ENCODE measurements at regions not wholly inside any gene's neighbourhood (a gene's known extent, or its start where the extent isn't known, plus 50 kb on each side); places are given as distances from the start of the nearest gene placed in this dataset.

DNA sequence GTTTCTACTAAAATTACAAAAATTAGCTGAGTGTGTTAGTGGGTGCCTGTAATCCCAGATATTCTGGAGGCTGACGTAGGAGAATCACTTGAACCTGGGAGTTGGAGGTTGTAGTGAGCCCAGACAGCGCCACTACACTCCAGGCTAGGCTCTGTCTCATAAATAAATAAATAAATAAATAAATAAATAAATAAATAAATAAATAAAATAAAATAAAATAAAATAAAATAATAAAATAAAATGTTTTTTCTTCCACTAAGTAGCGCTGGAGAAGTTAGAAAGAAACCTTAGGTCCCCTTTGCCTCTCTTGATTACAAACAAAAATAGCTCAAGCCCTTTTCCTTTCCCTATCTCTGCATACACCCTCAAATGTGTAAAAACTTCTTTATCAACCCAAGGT lies 525.9 kb downstream of the IPMK start:
- Histone ChIP-seq H3K36me3 (no peaks in the 10 kb centered on the region), H3K27ac (no peak overlapping the region), H3K27me3 (no peaks in the 10 kb centered on the region), H3K4me1 (no peaks in the 10 kb centered on the region), H3K9me3 (no peaks in the 10 kb centered on the region), H3K4me3 (no peak overlapping the region)
- no peak for DNase-seq
- TF ChIP-seq EP300 (IDR thresholded peaks at IDR 0.05) = no peak
- intact Hi-C loops (cut with DNase I) = no loop called here
- WGBS, 2 donors = 87% methylated on average over 3 of the region's 3 CpGs

DNA sequence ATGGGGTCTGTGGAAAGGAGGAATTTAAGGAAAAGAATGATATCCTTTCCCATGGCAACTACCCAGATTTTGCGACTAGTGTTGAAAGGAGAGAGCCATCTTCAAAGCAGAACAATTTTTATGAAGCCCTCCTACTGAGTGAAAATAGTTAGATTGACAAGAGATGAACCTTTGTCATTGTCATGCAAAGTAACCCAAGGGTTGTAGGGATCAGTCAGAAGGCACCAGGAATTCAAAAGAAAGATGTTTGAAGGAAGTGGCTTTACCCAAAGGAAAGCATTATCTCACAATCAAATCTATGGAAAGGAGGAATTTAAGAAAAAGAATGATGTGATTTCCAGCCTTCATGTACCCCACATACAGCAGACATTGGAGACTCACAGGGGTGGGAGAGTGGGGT lies 544.4 kb downstream of the IPMK start:
- TF ChIP-seq, protein P1, sequence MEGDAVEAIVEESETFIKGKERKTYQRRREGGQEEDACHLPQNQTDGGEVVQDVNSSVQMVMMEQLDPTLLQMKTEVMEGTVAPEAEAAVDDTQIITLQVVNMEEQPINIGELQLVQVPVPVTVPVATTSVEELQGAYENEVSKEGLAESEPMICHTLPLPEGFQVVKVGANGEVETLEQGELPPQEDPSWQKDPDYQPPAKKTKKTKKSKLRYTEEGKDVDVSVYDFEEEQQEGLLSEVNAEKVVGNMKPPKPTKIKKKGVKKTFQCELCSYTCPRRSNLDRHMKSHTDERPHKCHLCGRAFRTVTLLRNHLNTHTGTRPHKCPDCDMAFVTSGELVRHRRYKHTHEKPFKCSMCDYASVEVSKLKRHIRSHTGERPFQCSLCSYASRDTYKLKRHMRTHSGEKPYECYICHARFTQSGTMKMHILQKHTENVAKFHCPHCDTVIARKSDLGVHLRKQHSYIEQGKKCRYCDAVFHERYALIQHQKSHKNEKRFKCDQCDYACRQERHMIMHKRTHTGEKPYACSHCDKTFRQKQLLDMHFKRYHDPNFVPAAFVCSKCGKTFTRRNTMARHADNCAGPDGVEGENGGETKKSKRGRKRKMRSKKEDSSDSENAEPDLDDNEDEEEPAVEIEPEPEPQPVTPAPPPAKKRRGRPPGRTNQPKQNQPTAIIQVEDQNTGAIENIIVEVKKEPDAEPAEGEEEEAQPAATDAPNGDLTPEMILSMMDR (IDR thresholded peaks at IDR 0.05) = no peak
- TF ChIP-seq POLR2AphosphoS5 (IDR thresholded peaks at IDR 0.05) = no peak
- no peak overlapping the region for H3K27ac ChIP-seq
- H3K9me3 ChIP-seq = no peaks in the 10 kb centered on the region
- no peak overlapping the region for H3K4me3 ChIP-seq
- 82 to 93% methylated on average over 1 of the region's 1 CpG for WGBS, 2 donors
- H3K27me3 ChIP-seq = no peaks in the 10 kb centered on the region
- no peak for DNase-seq
- H3K36me3 ChIP-seq = no peaks in the 10 kb centered on the region
- intact Hi-C loops (cut with DNase I) = no loop called here
- H3K4me1 ChIP-seq = no peaks in the 10 kb centered on the region

DNA sequence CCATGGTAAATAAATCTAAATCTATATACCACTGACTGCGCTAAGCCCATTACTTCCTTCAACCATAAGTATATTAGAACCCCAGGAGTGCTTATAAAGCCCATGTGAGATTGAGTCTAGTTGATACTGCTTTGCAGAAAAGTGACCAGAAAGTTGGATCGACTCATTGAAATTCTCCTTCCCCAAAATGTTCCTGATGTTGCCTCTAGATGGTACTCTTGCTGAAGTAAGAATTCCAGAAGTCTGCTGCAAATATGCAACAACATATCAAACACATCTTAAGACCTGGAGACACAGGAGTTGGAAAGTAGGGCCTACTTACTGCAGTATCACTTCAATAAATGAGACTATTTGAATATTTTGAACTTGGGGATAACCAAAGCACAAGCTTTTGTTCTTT lies 550.8 kb downstream of the IPMK start:
- intact Hi-C loops (cut with DNase I) = no loop called here
- Histone ChIP-seq H3K27me3 (no peaks in the 10 kb centered on the region), H3K9me3 (no peaks in the 10 kb centered on the region), H3K27ac (no peak overlapping the region), H3K4me3 (no peak overlapping the region), H3K4me1 (no peaks in the 10 kb centered on the region), H3K36me3 (no peaks in the 10 kb centered on the region)
- WGBS, 2 donors = 62 to 71% methylated on average over 2 of the region's 2 CpGs
- no peak for DNase-seq
- TF ChIP-seq POLR2AphosphoS5 (IDR thresholded peaks at IDR 0.05) (no peak), EP300 (IDR thresholded peaks at IDR 0.05) (no peak), POLR2A (IDR thresholded peaks at IDR 0.05) (no peak)
- TF ChIP-seq, protein P1 (IDR thresholded peaks at IDR 0.05) = no peak

DNA sequence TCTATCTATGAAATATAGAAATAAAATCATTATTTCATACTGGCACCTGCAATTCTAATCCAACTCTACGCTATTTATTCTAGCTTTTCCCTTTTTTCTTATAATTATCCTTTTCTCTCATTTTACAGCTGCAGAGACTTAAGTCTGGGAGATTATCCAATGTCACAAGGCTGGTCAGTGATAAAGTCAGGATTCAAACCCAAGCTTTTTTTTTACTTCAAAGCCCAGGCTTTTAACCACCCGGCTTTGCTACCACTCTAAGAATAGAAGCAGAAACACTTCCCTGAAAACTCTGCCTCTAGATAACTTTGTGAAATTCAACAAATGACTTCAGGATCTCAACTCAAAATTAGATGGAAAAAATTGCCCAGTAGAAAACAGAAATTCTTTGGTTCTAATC lies 552.5 kb downstream of the IPMK start:
- no peak overlapping the region for H3K4me3 ChIP-seq
- H3K27ac ChIP-seq = no peak overlapping the region
- TF ChIP-seq, protein P1 (IDR thresholded peaks at IDR 0.05) = no peak
- TF ChIP-seq POLR2AphosphoS5 (IDR thresholded peaks at IDR 0.05) (no peak), POLR2A (IDR thresholded peaks at IDR 0.05) (no peak), EP300 (IDR thresholded peaks at IDR 0.05) (no peak)
- H3K9me3 ChIP-seq = no peaks in the 10 kb centered on the region
- H3K36me3 ChIP-seq = no peaks in the 10 kb centered on the region
- no peak for DNase-seq
- no peaks in the 10 kb centered on the region for H3K27me3 ChIP-seq
- intact Hi-C loops (cut with DNase I) = no loop called here
- no peaks in the 10 kb centered on the region for H3K4me1 ChIP-seq
- WGBS, 2 donors = 76 to 87% methylated on average over 2 of the region's 2 CpGs

DNA sequence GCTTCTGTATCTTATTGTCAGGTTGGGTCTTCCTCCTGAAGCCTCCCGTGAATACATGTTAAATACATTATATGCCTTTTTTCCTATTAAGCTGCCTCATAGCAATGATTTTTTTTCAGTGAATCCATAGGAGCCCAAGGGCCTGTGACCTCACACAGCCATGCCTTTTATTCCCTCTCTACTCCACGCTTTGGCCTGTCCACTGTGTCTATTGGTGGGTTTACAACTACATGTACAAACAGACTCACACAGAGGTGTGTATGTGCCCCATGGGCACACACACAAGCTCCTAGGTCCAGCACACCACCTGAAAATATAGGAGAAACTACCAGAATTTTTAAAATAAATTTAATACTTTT lies 560.4 kb downstream of the IPMK start:
- no peak for DNase-seq
- Histone ChIP-seq H3K27ac (no peak overlapping the region), H3K4me1 (no peaks in the 10 kb centered on the region), H3K4me3 (no peak overlapping the region), H3K36me3 (no peaks in the 10 kb centered on the region), H3K27me3 (no peaks in the 10 kb centered on the region), H3K9me3 (no peaks in the 10 kb centered on the region)
- WGBS, 2 donors = 58 to 90% methylated on average over 2 of the region's 2 CpGs
- TF ChIP-seq, protein P1 (IDR thresholded peaks at IDR 0.05) = no peak
- no peak for TF ChIP-seq POLR2AphosphoS5 (IDR thresholded peaks at IDR 0.05)
- no peak for TF ChIP-seq EP300 (IDR thresholded peaks at IDR 0.05)
- no peak for TF ChIP-seq POLR2A (IDR thresholded peaks at IDR 0.05)
- intact Hi-C loops (cut with DNase I) = no loop called here

All from sigmoid colon (tissue), 6 donors.